A673 (cell line): ENCODE measurements at regions not wholly inside any gene's neighbourhood (a gene's known extent, or its start where the extent isn't known, plus 50 kb on each side); places are given as distances from the start of the nearest gene placed in this dataset.
"Not testable (repeated sequence)": the region's sequence is repeated elsewhere in the genome, so short reads cannot be mapped to it uniquely, and the experiment has no call there.

Source experiments
- BruUV-seq: library from RNA; stranded (reverse); fragments of 400-500 nt; replicated peaks from 2 replicates; lab custom pipeline; 2021; lab: Mats Ljungman, UMichigan
- CTCF ChIA-PET: fragments of 300-600 bp; sonication (Branson Sonifier 250); formaldehyde crosslinking; loops from one replicate; lab custom pipeline; 2022; ENCODE audit warnings: antibody characterized with exemption; lab: Charles Lee
- POLR2A ChIA-PET: fragments of 300-600 bp; sonication (Branson Sonifier 250); formaldehyde crosslinking; loops from one replicate; lab custom pipeline; 2022; ENCODE audit warnings: antibody characterized with exemption; ENCODE audit not compliant: low non-redundant PET; lab: Charles Lee
- DNase-seq: peaks from one replicate; pipeline ENCODE4 v3.0.0-alpha.2; 2015; ENCODE audit warnings: low spot score
- H3K27ac ChIP-seq: fragments of 200-600 bp; sonication (generic); 2 replicates; pipeline ENCODE4 v1.5.1; 2016; ENCODE audit warnings: mixed run types, low read depth, mild to moderate bottlenecking, mixed read lengths, antibody characterized with exemption, low read length; ENCODE audit not compliant: poor library complexity, severe bottlenecking
- H3K27me3 ChIP-seq: fragments of 200-600 bp; sonication (generic); replicated peaks from 2 replicates; pipeline ENCODE4 v1.6.1; 2017; ENCODE audit warnings: mixed run types, low read depth, mild to moderate bottlenecking, mixed read lengths, antibody characterized with exemption, low read length; ENCODE audit not compliant: insufficient read depth, poor library complexity
- H3K36me3 ChIP-seq: fragments of 200-600 bp; sonication (generic); 2 replicates; pipeline ENCODE4 v1.6.1; 2016; ENCODE audit warnings: mixed run types, mild to moderate bottlenecking, mixed read lengths, antibody characterized with exemption, low read length; ENCODE audit not compliant: insufficient read depth, poor library complexity, severe bottlenecking
- H3K4me1 ChIP-seq: fragments of 200-600 bp; sonication (generic); 2 replicates; pipeline ENCODE4 v1.6.1; 2017; ENCODE audit warnings: mixed run types, mild to moderate bottlenecking, mixed read lengths, antibody characterized with exemption, low read length; ENCODE audit not compliant: insufficient read depth, poor library complexity, severe bottlenecking
- H3K4me3 ChIP-seq: fragments of 200-600 bp; sonication (generic); 2 replicates; pipeline ENCODE4 v1.5.1; 2016; ENCODE audit warnings: low read depth, mixed run types, mild to moderate bottlenecking, mixed read lengths, low read length; ENCODE audit not compliant: poor library complexity, severe bottlenecking
- H3K9me3 ChIP-seq: fragments of 200-600 bp; sonication (generic); 2 replicates; pipeline ENCODE4 v1.6.1; 2016; ENCODE audit warnings: mixed run types, low read depth, mild to moderate bottlenecking, mixed read lengths, antibody characterized with exemption, low read length; ENCODE audit not compliant: poor library complexity, severe bottlenecking
- EZH2 ChIP-seq: fragments of 200-600 bp; sonication (generic); IDR thresholded peaks from 2 replicates; pipeline ENCODE4 v1.6.1; 2017; ENCODE audit warnings: borderline replicate concordance, low read depth, mild to moderate bottlenecking, mixed read lengths, antibody characterized with exemption, low read length; ENCODE audit not compliant: poor library complexity, severe bottlenecking
- intact Hi-C: fragments of 100-400 bp; cut with micrococcal nuclease; formaldehyde crosslinking; loops from one replicate; pipeline ENCODE4 v1.10.0; 2022; ENCODE audit not compliant: unreplicated experiment
- TF ChIP-seq, protein P1 (sequence below): fragments of 300-800, 200-600 bp; sonication (generic); conservative IDR thresholded peaks from 2 replicates; pipeline ENCODE4 v1.5.1; 2017; ENCODE audit warnings: low read depth, mild to moderate bottlenecking, antibody characterized with exemption, low read length, moderate library complexity, mixed read lengths

DNA sequence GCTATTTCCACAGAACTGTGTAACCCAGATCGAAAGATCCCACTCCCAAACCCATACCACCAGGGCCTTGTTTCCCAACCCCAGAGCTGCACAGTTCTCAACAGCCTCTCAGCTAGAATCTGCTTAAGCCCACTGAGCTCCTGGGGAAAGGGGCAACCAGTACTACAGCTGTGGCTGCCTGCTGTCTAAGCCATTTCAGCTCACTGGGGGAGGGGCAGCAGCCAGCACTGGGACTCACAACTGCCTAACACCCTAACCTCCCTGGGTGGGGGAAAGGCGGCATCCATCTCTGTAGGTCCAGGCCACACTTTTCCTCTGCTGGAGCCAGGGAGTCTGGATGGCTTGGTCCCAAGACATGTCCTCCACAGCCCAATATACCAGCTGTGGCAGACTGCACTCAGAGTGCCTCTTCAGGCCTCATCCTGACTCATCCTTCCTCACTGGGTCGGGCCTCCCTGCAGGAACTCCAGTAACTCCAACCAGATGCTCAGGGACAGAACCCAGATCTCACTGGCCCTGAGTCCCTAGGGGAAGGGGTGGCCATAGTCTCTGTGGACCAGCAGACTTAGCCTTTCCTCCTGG, 241.4 kb downstream of the HINT1 start:
- Histone ChIP-seq H3K9me3 (no peaks in the 10 kb centered on the region), H3K27ac (no peak overlapping the region), H3K4me3 (no peak overlapping the region), H3K36me3 (no peaks in the 10 kb centered on the region), H3K4me1 (no peaks in the 10 kb centered on the region), H3K27me3 (peaks cover 7% of the 10 kb centered on the region)
- ChIA-PET POLR2A (no interaction called here), CTCF (no interaction called here)
- DNase-seq: peak; percentile 29
- intact Hi-C loops: no loop called here
- TF ChIP-seq, protein P1, sequence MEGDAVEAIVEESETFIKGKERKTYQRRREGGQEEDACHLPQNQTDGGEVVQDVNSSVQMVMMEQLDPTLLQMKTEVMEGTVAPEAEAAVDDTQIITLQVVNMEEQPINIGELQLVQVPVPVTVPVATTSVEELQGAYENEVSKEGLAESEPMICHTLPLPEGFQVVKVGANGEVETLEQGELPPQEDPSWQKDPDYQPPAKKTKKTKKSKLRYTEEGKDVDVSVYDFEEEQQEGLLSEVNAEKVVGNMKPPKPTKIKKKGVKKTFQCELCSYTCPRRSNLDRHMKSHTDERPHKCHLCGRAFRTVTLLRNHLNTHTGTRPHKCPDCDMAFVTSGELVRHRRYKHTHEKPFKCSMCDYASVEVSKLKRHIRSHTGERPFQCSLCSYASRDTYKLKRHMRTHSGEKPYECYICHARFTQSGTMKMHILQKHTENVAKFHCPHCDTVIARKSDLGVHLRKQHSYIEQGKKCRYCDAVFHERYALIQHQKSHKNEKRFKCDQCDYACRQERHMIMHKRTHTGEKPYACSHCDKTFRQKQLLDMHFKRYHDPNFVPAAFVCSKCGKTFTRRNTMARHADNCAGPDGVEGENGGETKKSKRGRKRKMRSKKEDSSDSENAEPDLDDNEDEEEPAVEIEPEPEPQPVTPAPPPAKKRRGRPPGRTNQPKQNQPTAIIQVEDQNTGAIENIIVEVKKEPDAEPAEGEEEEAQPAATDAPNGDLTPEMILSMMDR: no peak
- TF ChIP-seq EZH2: no peak
- BruUV-seq: no TSS peak

DNA sequence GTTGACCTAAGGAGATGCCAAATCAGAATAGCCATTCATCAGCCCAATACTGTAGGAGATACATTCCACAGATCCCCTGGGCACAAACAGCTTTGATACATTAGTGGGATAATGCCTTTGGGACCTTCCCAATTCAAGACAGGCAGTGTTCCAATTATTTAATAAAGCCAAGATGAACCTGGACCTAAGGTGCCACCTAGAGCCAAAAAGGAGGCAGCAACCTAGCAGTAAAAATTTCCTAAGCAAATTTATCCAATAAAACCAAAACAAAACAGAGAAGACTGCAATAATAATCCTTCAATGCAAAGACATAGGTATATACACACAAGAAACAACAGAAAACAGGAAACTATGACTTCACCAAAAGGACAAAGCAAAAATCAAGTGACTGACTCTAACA, 253.0 kb downstream of the HINT1 start:
- peak; percentile 1 for DNase-seq
- no peak overlapping the region for H3K27ac ChIP-seq
- H3K4me3 ChIP-seq: no peak overlapping the region
- POLR2A ChIA-PET: no interaction called here
- intact Hi-C loops: no loop called here
- no peaks in the 10 kb centered on the region for H3K9me3 ChIP-seq
- no peaks in the 10 kb centered on the region for H3K4me1 ChIP-seq
- no peaks in the 10 kb centered on the region for H3K36me3 ChIP-seq
- BruUV-seq: no TSS peak
- H3K27me3 ChIP-seq: peaks cover 31% of the 10 kb centered on the region
- TF ChIP-seq, protein P1: 0 out of 2 replicates have a peak, but pooled peaks have one; percentile 13
- no peak for TF ChIP-seq EZH2
- CTCF ChIA-PET: no interaction called here

DNA sequence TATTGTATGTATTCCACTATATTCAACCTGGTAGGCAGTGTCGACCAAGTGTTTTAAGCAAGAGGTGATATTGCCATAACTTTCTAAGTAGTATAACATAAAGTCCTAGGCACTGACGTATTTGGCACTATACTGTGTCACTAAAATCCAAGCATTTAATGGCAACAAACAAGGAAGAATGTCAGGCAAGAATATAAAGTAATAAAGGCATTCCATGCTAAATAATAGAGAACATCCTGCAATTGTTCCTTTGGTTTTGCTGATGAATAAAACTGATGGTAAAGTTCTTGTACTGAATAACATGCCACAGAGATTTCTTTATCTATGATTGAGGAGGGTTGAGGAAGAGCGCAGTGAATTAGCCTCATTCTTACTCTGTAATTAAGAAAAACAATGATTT, 256.9 kb downstream of the HINT1 start:
- Histone ChIP-seq H3K4me3 (no peak overlapping the region), H3K27me3 (peaks cover 41% of the 10 kb centered on the region), H3K36me3 (no peaks in the 10 kb centered on the region), H3K9me3 (no peaks in the 10 kb centered on the region), H3K4me1 (no peaks in the 10 kb centered on the region), H3K27ac (no peak overlapping the region)
- ChIA-PET POLR2A (no interaction called here), CTCF (no interaction called here)
- DNase-seq: no peak
- TF ChIP-seq EZH2: no peak
- TF ChIP-seq, protein P1: no peak
- BruUV-seq: no TSS peak
- intact Hi-C loops: no loop called here

DNA sequence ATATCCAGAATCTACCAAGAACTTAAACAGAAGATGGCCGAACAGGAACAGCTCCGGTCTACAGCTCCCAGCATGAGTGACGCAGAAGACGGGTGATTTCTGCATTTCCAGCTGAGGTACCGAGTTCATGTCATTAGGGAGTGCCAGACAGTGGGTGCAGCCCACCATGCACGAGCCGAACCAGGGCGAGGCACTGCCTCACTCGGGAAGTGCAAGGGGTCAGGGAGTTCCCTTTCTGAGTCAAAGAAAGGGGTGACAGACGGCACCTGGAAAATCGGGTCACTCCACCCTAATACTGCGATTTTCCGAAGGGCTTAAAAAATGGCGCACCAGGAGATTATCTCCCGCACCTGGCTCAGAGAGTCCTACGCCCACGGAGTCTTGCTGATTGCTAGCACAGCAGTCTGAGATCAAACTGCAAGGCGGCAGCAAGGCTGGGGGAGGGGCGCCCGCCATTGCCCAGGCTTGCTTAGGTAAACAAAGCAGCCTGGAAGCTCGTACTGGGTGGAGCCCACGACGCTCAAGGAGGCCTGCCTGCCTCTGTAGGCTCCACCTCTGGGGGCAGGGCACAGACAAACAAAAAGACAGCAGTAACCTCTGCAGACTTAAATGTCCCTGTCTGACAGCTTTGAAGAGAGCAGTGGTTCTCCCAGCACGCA, 267.4 kb downstream of the HINT1 start:
- H3K36me3 ChIP-seq, intact Hi-C loops, H3K9me3 ChIP-seq, DNase-seq, CTCF ChIA-PET, H3K4me1 ChIP-seq, H3K4me3 ChIP-seq, H3K27ac ChIP-seq, POLR2A ChIA-PET, H3K27me3 ChIP-seq, BruUV-seq: not testable (repeated sequence)

DNA sequence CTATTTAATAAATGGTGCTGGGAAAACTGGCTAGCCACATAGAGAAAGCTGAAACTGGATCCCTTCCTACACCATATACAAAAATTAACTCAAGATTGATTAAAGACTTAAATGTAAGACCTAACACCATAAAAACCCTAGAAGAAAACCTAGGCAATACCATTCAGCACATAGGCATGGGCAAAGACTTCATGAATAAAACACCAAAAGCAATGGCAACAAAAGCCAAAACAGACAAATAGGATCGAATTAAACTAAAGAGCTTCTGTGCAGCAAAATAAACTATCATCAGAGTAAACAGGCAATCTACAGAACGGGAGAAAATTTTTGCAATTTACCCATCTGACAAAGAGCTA, 267.9 kb downstream of the HINT1 start:
- CTCF ChIA-PET, BruUV-seq, H3K27ac ChIP-seq, intact Hi-C loops, H3K36me3 ChIP-seq, POLR2A ChIA-PET, H3K9me3 ChIP-seq, H3K4me3 ChIP-seq, DNase-seq, H3K4me1 ChIP-seq: not testable (repeated sequence)
- H3K27me3 ChIP-seq: peaks cover 14% of the 10 kb centered on the region
